Ramos (cell line): ENCODE measurements at regions not wholly inside any gene's neighbourhood (a gene's known extent, or its start where the extent isn't known, plus 50 kb on each side); places are given as distances from the start of the nearest gene placed in this dataset.
"Not testable (repeated sequence)": the region's sequence is repeated elsewhere in the genome, so short reads cannot be mapped to it uniquely, and the experiment has no call there.

Experiments used
- in situ Hi-C: fragments of 300-500 bp; cut with MboI; formaldehyde crosslinking; loops from one replicate; pipeline ENCODE4 v1.14.3; 2022; ENCODE audit warnings: low sequenced_read_pairs; ENCODE audit not compliant: unreplicated experiment

DNA sequence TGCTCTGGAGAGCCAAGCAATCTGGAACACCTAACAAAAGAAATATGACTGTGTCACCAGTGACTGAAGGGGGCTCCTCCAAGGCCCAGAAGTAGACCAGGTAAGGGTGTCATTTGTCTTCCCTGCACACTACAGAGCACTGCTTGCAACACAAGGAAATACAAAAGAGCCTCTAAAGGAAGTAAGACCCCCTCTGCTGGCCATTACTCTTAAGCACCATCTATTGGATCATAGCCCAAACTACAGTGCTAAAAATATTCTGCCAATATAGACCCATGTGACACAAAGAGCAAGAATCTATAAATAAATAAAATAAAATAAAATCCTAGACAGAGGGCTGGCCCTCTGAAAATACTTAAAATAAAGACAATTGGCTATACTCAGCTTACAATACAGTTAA is 528.7 kb downstream of the TMA16 start:
- in situ Hi-C loops: no loop called here

GRCh38 chr4:164027805-164028204 is 533.3 kb downstream of the TMA16 start:
- in situ Hi-C loops: no loop called here

DNA sequence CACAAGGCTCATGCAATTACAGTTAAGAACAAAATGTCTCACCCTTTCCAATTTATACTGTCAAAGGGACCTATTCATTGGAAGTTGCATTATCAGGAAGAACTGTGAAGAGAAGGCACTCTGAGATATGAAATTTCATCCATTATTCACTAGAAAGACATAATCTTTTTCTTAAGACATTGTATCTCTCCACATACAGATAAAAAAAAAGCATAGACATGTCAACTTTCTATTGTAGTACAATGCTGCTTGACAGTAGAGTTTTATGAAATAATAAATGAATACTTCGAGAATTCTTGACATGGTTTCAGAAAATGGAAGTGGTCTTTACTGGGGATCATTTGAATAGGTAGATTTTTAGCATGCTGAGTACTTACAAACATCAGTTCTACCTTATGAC is 545.0 kb downstream of the TMA16 start:
- in situ Hi-C loops: no loop called here

DNA sequence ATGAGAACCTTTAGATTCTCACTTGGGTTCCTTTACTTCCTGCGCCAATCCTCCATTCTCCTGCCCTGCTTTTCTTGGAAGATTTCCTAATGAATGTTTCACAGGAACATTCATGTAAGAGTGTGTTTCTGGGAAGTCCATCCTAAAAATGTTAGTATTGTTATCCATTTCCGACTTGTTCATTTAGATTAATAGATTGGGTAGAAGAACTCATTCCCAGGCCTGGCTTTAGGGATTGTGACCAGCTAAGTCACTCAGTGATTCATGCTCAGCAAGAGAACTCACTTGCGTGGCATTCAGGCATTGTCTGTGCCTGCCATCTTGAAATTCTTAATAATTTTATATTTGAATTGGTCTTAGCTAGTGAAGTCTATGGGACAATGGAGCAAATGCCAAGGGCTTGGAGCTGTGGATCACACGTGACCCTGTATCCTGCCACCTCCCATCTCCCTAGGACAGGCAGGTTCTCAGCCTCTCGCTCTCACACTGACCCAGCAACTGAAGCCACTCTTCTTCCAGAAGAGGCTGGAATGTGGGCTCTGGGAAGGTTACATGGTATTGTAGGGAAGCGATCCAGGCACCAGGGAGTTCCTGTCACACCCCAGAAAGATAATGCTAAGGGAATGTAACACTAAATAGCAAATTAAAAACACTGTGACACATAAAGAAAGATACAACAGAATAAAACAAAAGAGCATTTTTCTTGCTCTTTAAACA is 562.1 kb downstream of the TMA16 start:
- in situ Hi-C loops: no loop called here

GRCh38 chr4:164058776-164059445 is 564.4 kb downstream of the TMA16 start:
- in situ Hi-C loops: no loop called here

GRCh38 chr4:164060456-164060855 is 566.0 kb downstream of the TMA16 start:
- in situ Hi-C loops: no loop called here

DNA sequence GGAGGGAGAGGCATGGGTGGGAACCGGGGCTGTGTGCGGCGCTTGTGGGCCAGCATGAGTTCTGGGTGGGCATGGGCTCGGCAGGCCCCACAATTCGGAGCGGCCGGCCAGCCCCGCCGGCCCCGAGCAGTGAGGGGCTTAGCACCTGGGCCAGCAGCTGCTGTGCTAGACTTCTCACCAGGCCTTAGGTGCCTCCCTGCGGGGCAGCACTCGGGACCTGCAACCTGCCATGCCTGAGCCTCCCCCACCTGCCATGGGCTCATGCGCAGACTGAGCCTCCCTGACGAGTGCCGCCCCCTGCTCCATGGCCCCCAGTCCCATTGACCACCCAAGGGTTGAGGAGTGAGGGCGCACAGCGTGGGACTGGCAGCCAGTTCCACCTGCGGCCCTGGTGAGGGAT is 573.9 kb downstream of the TMA16 start:
- in situ Hi-C loops: no loop called here

- in situ Hi-C loops: no loop called here
Measured at GRCh38 chr4:164070625-164071024, 576.1 kb downstream of the TMA16 start.

- in situ Hi-C loops: no loop called here
Measured at GRCh38 chr4:164081371-164081770, 586.9 kb downstream of the TMA16 start.

DNA sequence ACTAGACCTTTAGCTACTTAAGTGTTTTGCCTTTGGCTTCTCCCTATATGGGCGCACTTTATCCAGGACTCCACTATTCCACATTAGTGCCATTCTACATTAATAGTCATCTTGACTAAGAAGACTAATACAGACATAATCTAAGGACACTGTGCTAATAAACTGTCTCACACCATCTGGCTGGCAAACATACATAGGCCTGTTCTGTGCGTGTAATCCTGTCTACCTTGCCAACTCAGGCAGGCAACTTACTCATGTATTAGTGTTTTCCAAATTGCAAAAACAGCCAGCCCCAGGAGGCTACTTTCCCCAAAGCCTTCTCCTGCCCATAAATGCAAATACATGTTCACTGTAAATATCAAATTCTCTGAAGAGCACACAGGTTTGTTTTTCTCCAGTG is 587.3 kb downstream of the TMA16 start:
- in situ Hi-C loops: no loop called here

DNA sequence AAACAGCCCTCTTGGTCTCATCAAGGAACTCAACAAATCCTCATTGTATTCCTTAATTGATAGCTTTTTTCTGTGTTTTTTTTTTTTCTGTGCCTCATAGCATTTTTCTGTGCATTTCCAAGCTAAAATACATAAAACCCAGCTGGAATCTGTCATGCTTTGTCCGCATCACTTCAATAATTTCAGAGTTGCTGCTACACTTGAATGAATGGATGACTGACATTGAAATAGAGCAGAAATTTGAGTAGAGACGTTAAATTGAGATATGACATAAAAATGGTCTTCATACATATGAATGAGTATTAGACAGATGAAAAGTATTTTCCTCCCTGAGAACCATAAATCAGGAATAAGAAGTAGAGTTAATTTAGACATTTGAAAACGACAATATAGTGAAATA is 593.2 kb downstream of the TMA16 start:
- in situ Hi-C loops: no loop called here

DNA sequence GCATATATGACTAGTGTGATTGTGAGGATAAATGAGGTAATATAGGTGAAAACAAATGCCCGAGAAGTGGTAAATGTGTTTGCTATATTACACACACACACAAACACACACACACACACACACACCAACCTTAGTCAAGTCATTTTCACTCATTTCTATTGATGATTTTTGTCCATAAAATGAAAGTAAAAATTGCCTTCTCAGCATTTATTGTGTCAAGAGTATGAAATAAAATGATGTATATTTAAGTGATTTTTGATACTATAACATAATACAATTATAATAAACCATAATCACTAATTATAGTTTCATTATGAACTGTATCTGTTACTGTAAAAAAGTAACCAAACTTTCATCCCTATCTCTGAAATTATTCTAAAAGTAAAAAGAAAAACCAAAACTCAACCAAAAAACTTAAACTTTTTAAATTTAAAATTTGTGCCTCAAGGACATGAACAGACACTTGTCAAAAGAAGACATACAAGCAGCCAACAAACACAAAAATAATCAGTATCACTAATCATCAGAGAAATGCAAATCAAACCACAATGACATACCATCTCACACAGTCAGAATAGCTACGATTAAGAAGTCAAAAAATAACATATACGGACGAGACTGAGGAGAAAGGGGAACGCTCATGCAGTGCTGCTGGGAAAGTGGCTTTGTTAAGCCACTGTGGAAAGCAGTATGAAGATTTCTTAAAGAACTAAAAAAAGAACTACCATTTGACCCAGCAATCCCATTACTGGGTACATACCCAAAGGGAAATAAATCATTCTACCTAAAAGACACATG is 601.0 kb downstream of the TMA16 start:
- in situ Hi-C loops: no loop called here

- in situ Hi-C loops: no loop called here
Measured at GRCh38 chr4:164096766-164097518, 602.5 kb downstream of the TMA16 start.

- in situ Hi-C loops: not testable (repeated sequence)
Measured at GRCh38 chr4:164100741-164101365, 606.4 kb downstream of the TMA16 start.

DNA sequence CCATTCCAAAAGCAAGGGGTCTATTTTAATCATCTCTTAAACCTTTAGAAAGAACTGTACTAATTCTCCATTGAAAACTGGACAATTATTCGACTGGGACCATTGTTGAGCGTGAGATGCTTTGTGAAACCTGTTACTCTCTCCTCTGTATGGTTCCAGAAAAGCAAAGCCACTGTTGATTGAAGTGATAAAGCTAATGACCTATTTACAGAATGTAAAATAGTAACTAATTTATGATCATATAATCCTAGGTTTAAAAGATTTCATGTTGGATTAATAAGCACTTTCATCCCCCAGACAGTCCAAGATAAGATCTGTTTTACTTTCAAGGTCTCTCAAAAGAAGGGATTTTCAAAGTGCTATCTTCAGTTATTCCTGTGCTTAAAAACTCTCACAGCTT is 614.5 kb downstream of the TMA16 start:
- in situ Hi-C loops: no loop called here

GRCh38 chr4:164109503-164109902 is 615.0 kb downstream of the TMA16 start:
- in situ Hi-C loops: no loop called here

DNA sequence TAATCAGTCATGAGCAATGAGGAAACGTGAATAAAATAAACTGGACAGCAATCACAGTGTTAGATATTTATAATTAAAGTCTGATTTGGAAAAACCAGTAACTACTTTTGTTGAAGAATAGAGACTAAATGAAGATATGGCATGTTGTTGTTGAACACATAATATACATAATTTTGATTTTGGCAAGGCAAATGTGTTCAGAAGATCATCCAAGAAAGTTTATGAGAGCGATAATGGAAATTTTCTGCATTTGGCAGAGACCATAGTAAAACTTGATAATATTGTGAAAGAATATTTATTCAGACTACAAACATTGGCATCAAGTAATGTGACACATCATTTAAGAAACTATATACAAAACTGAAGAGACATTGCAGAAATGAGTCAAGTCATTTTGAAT is 620.7 kb downstream of the TMA16 start:
- in situ Hi-C loops: no loop called here

GRCh38 chr4:164116286-164116685 is 621.8 kb downstream of the TMA16 start:
- in situ Hi-C loops: no loop called here

GRCh38 chr4:164134388-164134787 is 619.5 kb upstream of the SMIM31 start:
- in situ Hi-C loops: no loop called here

GRCh38 chr4:164136180-164136616 is 617.7 kb upstream of the SMIM31 start:
- in situ Hi-C loops: no loop called here
